GM08714 (cell line): ENCODE measurements at regions not wholly inside any gene's neighbourhood (a gene's known extent, or its start where the extent isn't known, plus 50 kb on each side); places are given as distances from the start of the nearest gene placed in this dataset.

Source experiments
- H3K4me3 ChIP-seq: fragments of 200-500 bp; sonication (Bioruptor generic); 2 replicates; pipeline ENCODE4 v1.5.1; 2014; ENCODE audit warnings: mild to moderate bottlenecking, low read length, inconsistent platforms
- ZNF274 ChIP-seq: IDR thresholded peaks from 2 replicates; pipeline ENCODE4 v1.6.1; 2012; ENCODE audit warnings: mild to moderate bottlenecking, low read depth, low read length

- H3K4me3 ChIP-seq: no peak overlapping the region
- TF ChIP-seq ZNF274: no peak
These were observed 368.4 kb upstream of the E2F7 start for GRCh38 chr12:77433799-77434198.

- no peak for TF ChIP-seq ZNF274
- no peak overlapping the region for H3K4me3 ChIP-seq
These were observed 364.1 kb upstream of the E2F7 start for GRCh38 chr12:77429426-77429825.

- TF ChIP-seq ZNF274: no peak
- H3K4me3 ChIP-seq: no peak overlapping the region
These were observed 355.8 kb upstream of the E2F7 start for GRCh38 chr12:77421152-77421551.

- no peak overlapping the region for H3K4me3 ChIP-seq
These were observed 344.2 kb upstream of the E2F7 start for GRCh38 chr12:77409551-77409950.

GRCh38 chr12:77407931-77408330 is 342.6 kb upstream of the E2F7 start:
- H3K4me3 ChIP-seq: no peak overlapping the region
- no peak for TF ChIP-seq ZNF274

More at GRCh38 chr12:77409551-77409950, 344.2 kb upstream of the E2F7 start:
- TF ChIP-seq ZNF274: no peak

- no peak overlapping the region for H3K4me3 ChIP-seq
- TF ChIP-seq ZNF274: no peak
These were observed 341.0 kb upstream of the E2F7 start for GRCh38 chr12:77406219-77406905.

- no peak overlapping the region for H3K4me3 ChIP-seq
- TF ChIP-seq ZNF274: no peak
These were observed 337.3 kb upstream of the E2F7 start for GRCh38 chr12:77402716-77403115.

GRCh38 chr12:77401770-77402081 is 336.4 kb upstream of the E2F7 start:
- no peak for TF ChIP-seq ZNF274
- H3K4me3 ChIP-seq: no peak overlapping the region

- no peak for TF ChIP-seq ZNF274
- H3K4me3 ChIP-seq: no peak overlapping the region
These were observed 335.8 kb upstream of the E2F7 start for GRCh38 chr12:77401064-77401769.

GRCh38 chr12:77392467-77393088 is 327.2 kb upstream of the E2F7 start:
- no peak for TF ChIP-seq ZNF274
- no peak overlapping the region for H3K4me3 ChIP-seq

- H3K4me3 ChIP-seq: no peak overlapping the region
- TF ChIP-seq ZNF274: no peak
These were observed 323.3 kb upstream of the E2F7 start for GRCh38 chr12:77388445-77389265.

- no peak for TF ChIP-seq ZNF274
- H3K4me3 ChIP-seq: no peak overlapping the region
These were observed 322.3 kb upstream of the E2F7 start for GRCh38 chr12:77387671-77388070.

- no peak for TF ChIP-seq ZNF274
- H3K4me3 ChIP-seq: no peak overlapping the region
These were observed 321.8 kb upstream of the E2F7 start for GRCh38 chr12:77387214-77387613.

- TF ChIP-seq ZNF274: no peak
- H3K4me3 ChIP-seq: no peak overlapping the region
These were observed 319.6 kb upstream of the E2F7 start for GRCh38 chr12:77384941-77385340.
